ENCODE measurements at regions not wholly inside any gene's neighbourhood (a gene's known extent, or its start where the extent isn't known, plus 50 kb on each side); places are given as distances from the start of the nearest gene placed in this dataset.

GRCh38 chr2:156115338-156115737, 217.2 kb downstream of the NR4A2 start:
- H3K4me3 ChIP-seq (ENCODE audit: low read length in 2 of 2) = no peak overlapping the region
- no peaks in the 10 kb centered on the region for H3K4me1 ChIP-seq (ENCODE audit: control insufficient read depth in 2 of 2, insufficient read depth in 2 of 2, low read length in 2 of 2)
- no peaks in the 10 kb centered on the region for H3K36me3 ChIP-seq (ENCODE audit: control insufficient read depth in 2 of 2, insufficient read depth in 2 of 2, low read length in 2 of 2)
- H3K9me3 ChIP-seq (ENCODE audit: control insufficient read depth in 2 of 2, low read length in 2 of 2) = no peaks in the 10 kb centered on the region
- H3K27ac ChIP-seq (ENCODE audit: low read depth in 2 of 2, low read length in 2 of 2) = no peak overlapping the region
- no peak overlapping the region for H3K9ac ChIP-seq (ENCODE audit: low read depth in 1 of 2, low read length in 2 of 2)
- no peaks in the 10 kb centered on the region for H3K27me3 ChIP-seq (ENCODE audit: control insufficient read depth in 2 of 2, insufficient read depth in 2 of 2, low read length in 2 of 2)

GRCh38 chr2:156112323-156112722, 220.2 kb downstream of the NR4A2 start:
- H3K36me3 ChIP-seq (ENCODE audit: control insufficient read depth in 2 of 2, insufficient read depth in 2 of 2, low read length in 2 of 2) = no peaks in the 10 kb centered on the region
- no peaks in the 10 kb centered on the region for H3K9me3 ChIP-seq (ENCODE audit: control insufficient read depth in 2 of 2, low read length in 2 of 2)
- H3K9ac ChIP-seq (ENCODE audit: low read depth in 1 of 2, low read length in 2 of 2) = no peak overlapping the region
- no peaks in the 10 kb centered on the region for H3K27me3 ChIP-seq (ENCODE audit: control insufficient read depth in 2 of 2, insufficient read depth in 2 of 2, low read length in 2 of 2)
- H3K27ac ChIP-seq (ENCODE audit: low read depth in 2 of 2, low read length in 2 of 2) = no peak overlapping the region
- H3K4me1 ChIP-seq (ENCODE audit: control insufficient read depth in 2 of 2, insufficient read depth in 2 of 2, low read length in 2 of 2) = no peaks in the 10 kb centered on the region
- H3K4me3 ChIP-seq (ENCODE audit: low read length in 2 of 2) = no peak overlapping the region

DNA sequence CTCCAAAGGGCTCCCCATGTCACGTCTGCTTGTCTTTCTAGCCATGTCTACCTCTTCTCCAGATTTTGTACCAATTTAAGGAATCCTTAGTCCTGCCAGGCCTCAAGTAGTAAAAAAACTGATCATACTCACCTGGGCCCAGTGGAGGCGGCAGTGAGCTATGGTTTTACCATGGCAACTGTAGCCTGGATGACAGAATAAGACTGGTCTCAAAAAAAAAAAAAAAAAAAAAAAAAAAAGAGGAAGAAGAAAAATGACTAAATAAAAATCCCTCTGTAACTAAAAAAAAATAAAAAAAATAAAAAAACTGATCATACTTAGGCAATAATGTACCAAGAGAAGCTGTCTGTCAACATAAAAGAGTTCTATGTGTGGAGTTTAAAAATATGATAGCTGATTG, 221.6 kb downstream of the NR4A2 start:
- Histone ChIP-seq H3K27me3 (ENCODE audit: control insufficient read depth in 2 of 2, insufficient read depth in 2 of 2, low read length in 2 of 2) (no peaks in the 10 kb centered on the region), H3K4me1 (ENCODE audit: control insufficient read depth in 2 of 2, insufficient read depth in 2 of 2, low read length in 2 of 2) (no peaks in the 10 kb centered on the region), H3K9me3 (ENCODE audit: control insufficient read depth in 2 of 2, low read length in 2 of 2) (no peaks in the 10 kb centered on the region), H3K9ac (ENCODE audit: low read depth in 1 of 2, low read length in 2 of 2) (no peak overlapping the region), H3K27ac (ENCODE audit: low read depth in 2 of 2, low read length in 2 of 2) (no peak overlapping the region), H3K4me3 (ENCODE audit: low read length in 2 of 2) (no peak overlapping the region), H3K36me3 (ENCODE audit: control insufficient read depth in 2 of 2, insufficient read depth in 2 of 2, low read length in 2 of 2) (no peaks in the 10 kb centered on the region)

GRCh38 chr2:156099382-156099781, 233.1 kb downstream of the NR4A2 start:
- no peaks in the 10 kb centered on the region for H3K36me3 ChIP-seq (ENCODE audit: control insufficient read depth in 2 of 2, insufficient read depth in 2 of 2, low read length in 2 of 2)
- no peaks in the 10 kb centered on the region for H3K4me1 ChIP-seq (ENCODE audit: control insufficient read depth in 2 of 2, insufficient read depth in 2 of 2, low read length in 2 of 2)
- no peaks in the 10 kb centered on the region for H3K27me3 ChIP-seq (ENCODE audit: control insufficient read depth in 2 of 2, insufficient read depth in 2 of 2, low read length in 2 of 2)
- H3K4me3 ChIP-seq (ENCODE audit: low read length in 2 of 2) = no peak overlapping the region
- H3K27ac ChIP-seq (ENCODE audit: low read depth in 2 of 2, low read length in 2 of 2) = no peak overlapping the region
- no peak overlapping the region for H3K9ac ChIP-seq (ENCODE audit: low read depth in 1 of 2, low read length in 2 of 2)
- no peaks in the 10 kb centered on the region for H3K9me3 ChIP-seq (ENCODE audit: control insufficient read depth in 2 of 2, low read length in 2 of 2)

- H3K36me3 ChIP-seq (ENCODE audit: control insufficient read depth in 2 of 2, insufficient read depth in 2 of 2, low read length in 2 of 2) = no peaks in the 10 kb centered on the region
- H3K4me3 ChIP-seq (ENCODE audit: low read length in 2 of 2) = no peak overlapping the region
- no peaks in the 10 kb centered on the region for H3K9me3 ChIP-seq (ENCODE audit: control insufficient read depth in 2 of 2, low read length in 2 of 2)
- H3K27ac ChIP-seq (ENCODE audit: low read depth in 2 of 2, low read length in 2 of 2) = no peak overlapping the region
- H3K9ac ChIP-seq (ENCODE audit: low read depth in 1 of 2, low read length in 2 of 2) = no peak overlapping the region
- H3K27me3 ChIP-seq (ENCODE audit: control insufficient read depth in 2 of 2, insufficient read depth in 2 of 2, low read length in 2 of 2) = no peaks in the 10 kb centered on the region
- no peaks in the 10 kb centered on the region for H3K4me1 ChIP-seq (ENCODE audit: control insufficient read depth in 2 of 2, insufficient read depth in 2 of 2, low read length in 2 of 2)
These were observed 234.0 kb downstream of the NR4A2 start for GRCh38 chr2:156098506-156098905.

GRCh38 chr2:156088587-156088986, 243.9 kb downstream of the NR4A2 start:
- no peaks in the 10 kb centered on the region for H3K9me3 ChIP-seq (ENCODE audit: control insufficient read depth in 2 of 2, low read length in 2 of 2)
- no peak overlapping the region for H3K9ac ChIP-seq (ENCODE audit: low read depth in 1 of 2, low read length in 2 of 2)
- H3K4me1 ChIP-seq (ENCODE audit: control insufficient read depth in 2 of 2, insufficient read depth in 2 of 2, low read length in 2 of 2) = no peaks in the 10 kb centered on the region
- H3K36me3 ChIP-seq (ENCODE audit: control insufficient read depth in 2 of 2, insufficient read depth in 2 of 2, low read length in 2 of 2) = no peaks in the 10 kb centered on the region
- no peak overlapping the region for H3K4me3 ChIP-seq (ENCODE audit: low read length in 2 of 2)
- no peaks in the 10 kb centered on the region for H3K27me3 ChIP-seq (ENCODE audit: control insufficient read depth in 2 of 2, insufficient read depth in 2 of 2, low read length in 2 of 2)
- H3K27ac ChIP-seq (ENCODE audit: low read depth in 2 of 2, low read length in 2 of 2) = no peak overlapping the region

GRCh38 chr2:156087875-156088274, 244.6 kb downstream of the NR4A2 start:
- Histone ChIP-seq H3K27ac (ENCODE audit: low read depth in 2 of 2, low read length in 2 of 2) (no peak overlapping the region), H3K4me3 (ENCODE audit: low read length in 2 of 2) (no peak overlapping the region), H3K9me3 (ENCODE audit: control insufficient read depth in 2 of 2, low read length in 2 of 2) (no peaks in the 10 kb centered on the region), H3K36me3 (ENCODE audit: control insufficient read depth in 2 of 2, insufficient read depth in 2 of 2, low read length in 2 of 2) (no peaks in the 10 kb centered on the region), H3K4me1 (ENCODE audit: control insufficient read depth in 2 of 2, insufficient read depth in 2 of 2, low read length in 2 of 2) (no peaks in the 10 kb centered on the region), H3K9ac (ENCODE audit: low read depth in 1 of 2, low read length in 2 of 2) (no peak overlapping the region), H3K27me3 (ENCODE audit: control insufficient read depth in 2 of 2, insufficient read depth in 2 of 2, low read length in 2 of 2) (no peaks in the 10 kb centered on the region)

DNA sequence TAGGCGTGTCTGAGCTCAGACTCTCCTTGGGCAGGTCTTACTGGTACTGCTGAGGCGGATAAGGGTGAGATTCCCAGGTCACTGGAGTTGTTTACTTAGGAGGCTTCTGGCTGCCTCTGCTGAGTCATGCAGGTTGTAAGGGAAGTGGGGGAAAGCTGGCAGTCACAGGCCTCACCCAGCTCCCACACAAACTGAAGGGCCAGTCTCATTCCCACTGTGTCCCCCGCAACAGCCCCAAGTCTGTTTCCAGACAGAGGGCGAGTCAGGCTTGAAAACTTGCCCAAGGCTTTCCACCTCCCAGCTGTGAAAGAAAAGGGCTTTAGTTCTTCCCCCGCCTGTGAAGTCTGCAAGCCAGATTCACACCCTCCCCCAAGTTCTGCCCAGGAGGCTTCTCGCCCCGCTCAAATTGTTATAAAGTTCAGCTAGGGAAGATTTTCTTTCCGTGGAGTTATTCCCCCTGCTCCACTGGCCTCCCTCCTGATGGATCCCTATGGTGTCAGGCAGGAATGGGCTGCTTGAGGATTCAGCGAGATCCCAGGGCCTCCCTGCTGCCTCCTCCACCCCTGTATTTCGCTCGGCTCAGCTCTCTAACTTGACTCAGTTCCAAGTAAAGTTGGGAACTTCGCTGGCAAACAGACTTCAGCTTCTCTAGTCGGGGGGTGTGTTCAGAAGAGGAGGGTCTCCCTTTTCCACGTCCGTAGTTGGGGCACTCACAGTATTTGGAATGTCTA, 248.6 kb downstream of the NR4A2 start:
- Histone ChIP-seq H3K36me3 (ENCODE audit: control insufficient read depth in 2 of 2, insufficient read depth in 2 of 2, low read length in 2 of 2) (no peaks in the 10 kb centered on the region), H3K27me3 (ENCODE audit: control insufficient read depth in 2 of 2, insufficient read depth in 2 of 2, low read length in 2 of 2) (no peaks in the 10 kb centered on the region), H3K4me3 (ENCODE audit: low read length in 2 of 2) (no peak overlapping the region), H3K9ac (ENCODE audit: low read depth in 1 of 2, low read length in 2 of 2) (no peak overlapping the region), H3K4me1 (ENCODE audit: control insufficient read depth in 2 of 2, insufficient read depth in 2 of 2, low read length in 2 of 2) (no peaks in the 10 kb centered on the region), H3K27ac (ENCODE audit: low read depth in 2 of 2, low read length in 2 of 2) (no peak overlapping the region), H3K9me3 (ENCODE audit: control insufficient read depth in 2 of 2, low read length in 2 of 2) (no peaks in the 10 kb centered on the region)

- Histone ChIP-seq H3K4me1 (ENCODE audit: control insufficient read depth in 2 of 2, insufficient read depth in 2 of 2, low read length in 2 of 2) (no peaks in the 10 kb centered on the region), H3K27ac (ENCODE audit: low read depth in 2 of 2, low read length in 2 of 2) (no peak overlapping the region), H3K27me3 (ENCODE audit: control insufficient read depth in 2 of 2, insufficient read depth in 2 of 2, low read length in 2 of 2) (no peaks in the 10 kb centered on the region), H3K36me3 (ENCODE audit: control insufficient read depth in 2 of 2, insufficient read depth in 2 of 2, low read length in 2 of 2) (no peaks in the 10 kb centered on the region), H3K9me3 (ENCODE audit: control insufficient read depth in 2 of 2, low read length in 2 of 2) (no peaks in the 10 kb centered on the region), H3K4me3 (ENCODE audit: low read length in 2 of 2) (no peak overlapping the region), H3K9ac (ENCODE audit: low read depth in 1 of 2, low read length in 2 of 2) (no peak overlapping the region)
These were observed 252.7 kb downstream of the NR4A2 start for GRCh38 chr2:156079845-156080244.

DNA sequence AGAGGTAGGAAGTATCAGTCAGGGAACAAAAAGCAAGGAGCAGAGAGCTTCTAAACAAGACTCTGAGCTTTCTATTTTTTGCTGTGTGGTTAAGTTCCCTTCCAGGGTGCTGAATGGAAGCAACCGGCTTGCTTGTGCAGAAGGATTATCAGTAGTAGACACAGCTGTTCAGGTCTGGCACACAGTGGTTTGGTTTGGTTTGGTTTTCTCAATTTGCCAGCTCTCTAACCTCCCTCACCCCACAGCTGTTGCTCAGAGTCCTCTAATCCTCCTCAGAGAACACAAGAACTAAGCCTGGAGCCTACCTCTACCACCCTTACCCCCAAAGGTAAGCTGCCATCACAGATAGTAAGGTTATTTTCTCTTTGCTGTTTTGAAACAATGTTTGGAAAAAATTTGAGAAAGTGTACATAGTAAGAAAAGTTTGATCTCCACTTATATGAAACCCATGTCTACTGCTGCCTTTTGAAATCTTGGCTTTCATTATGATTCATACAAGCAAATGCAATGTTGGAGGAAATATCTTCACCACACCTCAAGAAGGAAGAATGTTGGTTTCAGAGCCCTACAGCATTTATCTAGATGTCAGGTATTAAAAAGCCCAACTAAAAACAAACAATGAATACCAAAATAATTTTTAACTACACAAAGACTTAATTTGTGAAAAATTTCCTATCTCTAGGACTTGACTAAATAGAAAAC, 255.3 kb downstream of the NR4A2 start:
- no peak overlapping the region for H3K27ac ChIP-seq (ENCODE audit: low read depth in 2 of 2, low read length in 2 of 2)
- H3K9me3 ChIP-seq (ENCODE audit: control insufficient read depth in 2 of 2, low read length in 2 of 2) = no peaks in the 10 kb centered on the region
- H3K4me1 ChIP-seq (ENCODE audit: control insufficient read depth in 2 of 2, insufficient read depth in 2 of 2, low read length in 2 of 2) = no peaks in the 10 kb centered on the region
- H3K36me3 ChIP-seq (ENCODE audit: control insufficient read depth in 2 of 2, insufficient read depth in 2 of 2, low read length in 2 of 2) = no peaks in the 10 kb centered on the region
- no peaks in the 10 kb centered on the region for H3K27me3 ChIP-seq (ENCODE audit: control insufficient read depth in 2 of 2, insufficient read depth in 2 of 2, low read length in 2 of 2)
- H3K4me3 ChIP-seq (ENCODE audit: low read length in 2 of 2) = no peak overlapping the region
- H3K9ac ChIP-seq (ENCODE audit: low read depth in 1 of 2, low read length in 2 of 2) = no peak overlapping the region

Data from mucosa of rectum (tissue), 2 donors.